Mesothelial cell of epicardium (in vitro differentiated cells): ENCODE measurements at regions not wholly inside any gene's neighbourhood (a gene's known extent, or its start where the extent isn't known, plus 50 kb on each side); places are given as distances from the start of the nearest gene placed in this dataset.

Experiments used
- DNase-seq, 2 experiments: peaks; one replicate each; pipeline ENCODE4 v3.0.0; 2021; ENCODE audit warnings: low spot score in 2 of 2; ENCODE audit not compliant: unreplicated experiment in 2 of 2
- H3K27ac Mint-ChIP-seq: 2 replicates; pipeline ENCODE4 v1.8.0; 2021; ENCODE audit warnings: mixed read lengths
- H3K27me3 Mint-ChIP-seq: 2 replicates; pipeline ENCODE4 v1.8.0; 2021; ENCODE audit warnings: low read depth, mixed read lengths
- H3K36me3 Mint-ChIP-seq: 2 replicates; pipeline ENCODE4 v1.8.0; 2021; ENCODE audit warnings: mixed read lengths
- H3K4me1 Mint-ChIP-seq: 2 replicates; pipeline ENCODE4 v1.8.0; 2021; ENCODE audit warnings: mixed read lengths
- H3K4me3 Mint-ChIP-seq: 2 replicates; pipeline ENCODE4 v1.8.0; 2021; ENCODE audit warnings: mild to moderate bottlenecking, moderate library complexity, mixed read lengths
- H3K9me3 Mint-ChIP-seq: 2 replicates; pipeline ENCODE4 v1.8.0; 2021; ENCODE audit warnings: mixed read lengths
- CTCF ChIP-seq: fragments of 200-600 bp; sonication (generic); IDR thresholded peaks from one replicate; pipeline ENCODE4 v1.5.0; 2021; ENCODE audit warnings: antibody characterized with exemption; ENCODE audit not compliant: unreplicated experiment

GRCh38 chr11:41781441-41781840 lies 322.0 kb upstream of the LRRC4C start:
- Mint-ChIP-seq H3K27ac (no peak overlapping the region), H3K9me3 (peaks cover 5% of the 10 kb centered on the region), H3K27me3 (no peaks in the 10 kb centered on the region), H3K36me3 (no peaks in the 10 kb centered on the region), H3K4me3 (no peak overlapping the region), H3K4me1 (no peaks in the 10 kb centered on the region)
- DNase-seq, result no peak
- TF ChIP-seq CTCF, result no peak

GRCh38 chr11:41784513-41785335 lies 325.3 kb upstream of the LRRC4C start:
- H3K27ac Mint-ChIP-seq, result peak overlapping the region; percentile 9
- no peak for TF ChIP-seq CTCF
- no peaks in the 10 kb centered on the region for H3K4me1 Mint-ChIP-seq
- H3K4me3 Mint-ChIP-seq, result no peak overlapping the region
- no peak for DNase-seq
- H3K9me3 Mint-ChIP-seq, result peaks cover 17% of the 10 kb centered on the region
- H3K36me3 Mint-ChIP-seq, result no peaks in the 10 kb centered on the region
- H3K27me3 Mint-ChIP-seq, result no peaks in the 10 kb centered on the region

GRCh38 chr11:41786087-41786486 lies 326.6 kb upstream of the LRRC4C start:
- no peak for TF ChIP-seq CTCF
- Mint-ChIP-seq H3K27me3 (no peaks in the 10 kb centered on the region), H3K4me1 (no peaks in the 10 kb centered on the region), H3K36me3 (no peaks in the 10 kb centered on the region), H3K4me3 (no peak overlapping the region), H3K27ac (no peak overlapping the region), H3K9me3 (peaks cover 17% of the 10 kb centered on the region)
- no peak for DNase-seq

GRCh38 chr11:41788177-41788576 lies 328.7 kb upstream of the LRRC4C start:
- Mint-ChIP-seq H3K4me1 (no peaks in the 10 kb centered on the region), H3K36me3 (no peaks in the 10 kb centered on the region), H3K9me3 (peaks cover 21% of the 10 kb centered on the region), H3K27me3 (no peaks in the 10 kb centered on the region), H3K27ac (no peak overlapping the region), H3K4me3 (no peak overlapping the region)
- DNase-seq, result no peak
- TF ChIP-seq CTCF, result no peak

GRCh38 chr11:41789376-41789775 lies 329.9 kb upstream of the LRRC4C start:
- Mint-ChIP-seq H3K9me3 (peaks cover 19% of the 10 kb centered on the region), H3K4me1 (no peaks in the 10 kb centered on the region), H3K36me3 (no peaks in the 10 kb centered on the region), H3K27me3 (no peaks in the 10 kb centered on the region), H3K4me3 (no peak overlapping the region), H3K27ac (no peak overlapping the region)
- no peak for DNase-seq
- no peak for TF ChIP-seq CTCF

- TF ChIP-seq CTCF, result no peak
- peaks cover 7% of the 10 kb centered on the region for H3K9me3 Mint-ChIP-seq
- H3K4me3 Mint-ChIP-seq, result no peak overlapping the region
- H3K27me3 Mint-ChIP-seq, result no peaks in the 10 kb centered on the region
- no peak for DNase-seq
- H3K4me1 Mint-ChIP-seq, result no peaks in the 10 kb centered on the region
- H3K27ac Mint-ChIP-seq, result no peak overlapping the region
- no peaks in the 10 kb centered on the region for H3K36me3 Mint-ChIP-seq
Measured at GRCh38 chr11:41795004-41795403, 335.6 kb upstream of the LRRC4C start.
